Urothelium cell line (cell line): ENCODE measurements at regions not wholly inside any gene's neighbourhood (a gene's known extent, or its start where the extent isn't known, plus 50 kb on each side); places are given as distances from the start of the nearest gene placed in this dataset.

ENCODE experiments used
- DNase-seq: peaks from one replicate; pipeline ENCODE4 v3.0.0; 2011; ENCODE audit warnings: low spot score, mixed read lengths
- FAIRE-seq: peaks from 2 replicates; lab custom pipeline; 2011; peaks lifted over from hg19 to GRCh38; lab: Jason Lieb, UNC

GRCh38 chr4:152100379-152101201 lies 339.8 kb upstream of the GATB start:
- DNase-seq (no peak), FAIRE-seq (no peak)

- FAIRE-seq: no peak
Observed at GRCh38 chr4:152099981-152100378, 339.2 kb upstream of the GATB start.

GRCh38 chr4:152099555-152099954 lies 338.7 kb upstream of the GATB start:
- DNase-seq (no peak), FAIRE-seq (no peak)

More at GRCh38 chr4:152099981-152100378, 339.2 kb upstream of the GATB start:
- DNase-seq: no peak

- no peak for DNase-seq
- no peak for FAIRE-seq
Observed at GRCh38 chr4:152099061-152099425, 338.2 kb upstream of the GATB start.

- DNase-seq (no peak), FAIRE-seq (no peak)
Observed at GRCh38 chr4:152098365-152099060, 337.7 kb upstream of the GATB start.

GRCh38 chr4:152097371-152097770 lies 336.6 kb upstream of the GATB start:
- no peak for FAIRE-seq
- DNase-seq: no peak

- FAIRE-seq (no peak), DNase-seq (no peak)
Observed at GRCh38 chr4:152095701-152096070, 334.9 kb upstream of the GATB start.

GRCh38 chr4:152094970-152095700 lies 334.3 kb upstream of the GATB start:
- no peak for DNase-seq
- no peak for FAIRE-seq

- FAIRE-seq: no peak
- DNase-seq: no peak
Observed at GRCh38 chr4:152091405-152091804, 330.6 kb upstream of the GATB start.

GRCh38 chr4:152090543-152090942 lies 329.7 kb upstream of the GATB start:
- DNase-seq: no peak
- no peak for FAIRE-seq

GRCh38 chr4:152089584-152089983 lies 328.8 kb upstream of the GATB start:
- DNase-seq (no peak), FAIRE-seq (no peak)

GRCh38 chr4:152087335-152087734 lies 326.5 kb upstream of the GATB start:
- FAIRE-seq: no peak
- no peak for DNase-seq

GRCh38 chr4:152085657-152086056 lies 324.9 kb upstream of the GATB start:
- FAIRE-seq (no peak), DNase-seq (no peak)

- DNase-seq (no peak), FAIRE-seq (no peak)
Observed at GRCh38 chr4:152083338-152083737, 322.5 kb upstream of the GATB start.

- DNase-seq (no peak), FAIRE-seq (no peak)
Observed at GRCh38 chr4:152081024-152081423, 320.2 kb upstream of the GATB start.

- DNase-seq: no peak
- no peak for FAIRE-seq
Observed at GRCh38 chr4:152079543-152080293, 318.9 kb upstream of the GATB start.

- DNase-seq: no peak
Observed at GRCh38 chr4:152079079-152079478, 318.3 kb upstream of the GATB start.

GRCh38 chr4:152077582-152077981 lies 316.8 kb upstream of the GATB start:
- FAIRE-seq: no peak

More at GRCh38 chr4:152079079-152079478, 318.3 kb upstream of the GATB start:
- no peak for FAIRE-seq

GRCh38 chr4:152075253-152075928 lies 314.6 kb upstream of the GATB start:
- FAIRE-seq: no peak

More at GRCh38 chr4:152077582-152077981, 316.8 kb upstream of the GATB start:
- no peak for DNase-seq

GRCh38 chr4:152074573-152074972 lies 313.8 kb upstream of the GATB start:
- DNase-seq: no peak
- FAIRE-seq: no peak

More at GRCh38 chr4:152075253-152075928, 314.6 kb upstream of the GATB start:
- no peak for DNase-seq
